RWPE2 (cell line): ENCODE measurements at regions not wholly inside any gene's neighbourhood (a gene's known extent, or its start where the extent isn't known, plus 50 kb on each side); places are given as distances from the start of the nearest gene placed in this dataset.

Experiments used
- ATAC-seq: fragments of 200-7000 bp; cut with Tn5 transposase; 3 replicates; pipeline ENCODE4 v1.9.1; 2021; ENCODE audit warnings: low read depth
- DNase-seq: peaks from one replicate; pipeline ENCODE4 v3.0.0-alpha.2; 2020; ENCODE audit warnings: low spot score
- H3K27ac ChIP-seq: fragments of 450-650 bp; 2 replicates; pipeline ENCODE4 v1.5.1; 2017; ENCODE audit warnings: mild to moderate bottlenecking; ENCODE audit not compliant: poor library complexity, severe bottlenecking
- H3K27me3 ChIP-seq: fragments of 250-450 bp; sonication (Bioruptor Pico); 2 replicates; pipeline ENCODE4 v1.5.1; 2021; ENCODE audit warnings: mild to moderate bottlenecking, moderate library complexity; ENCODE audit not compliant: insufficient read depth, poor library complexity, severe bottlenecking
- H3K36me3 ChIP-seq: fragments of 250-450 bp; sonication (Bioruptor Pico); 2 replicates; pipeline ENCODE4 v1.5.1; 2020; ENCODE audit warnings: low read depth, mild to moderate bottlenecking, moderate library complexity
- H3K4me1 ChIP-seq: fragments of 250-450 bp; sonication (Bioruptor Pico); 2 replicates; pipeline ENCODE4 v1.5.1; 2021; ENCODE audit warnings: mild to moderate bottlenecking, moderate library complexity; ENCODE audit not compliant: insufficient read depth, poor library complexity, severe bottlenecking
- H3K4me3 ChIP-seq: fragments of 250-450 bp; sonication (Bioruptor Pico); 2 replicates; pipeline ENCODE4 v1.5.1; 2021; ENCODE audit warnings: mild to moderate bottlenecking, moderate library complexity; ENCODE audit not compliant: severe bottlenecking
- H3K9me3 ChIP-seq: fragments of 250-450 bp; sonication (Bioruptor Pico); 2 replicates; pipeline ENCODE4 v1.5.1; 2021; ENCODE audit warnings: mild to moderate bottlenecking, moderate library complexity; ENCODE audit not compliant: severe bottlenecking
- CTCF ChIP-seq: fragments of 450-650 bp; IDR thresholded peaks from one replicate; pipeline ENCODE4 v1.5.1; 2017; ENCODE audit warnings: mild to moderate bottlenecking, moderate library complexity; ENCODE audit not compliant: poor library complexity, severe bottlenecking

GRCh38 chr2:236754271-236754944, 184.8 kb downstream of the ACKR3 start:
- H3K4me3 ChIP-seq: no peak overlapping the region
- H3K27ac ChIP-seq: no peak overlapping the region
- no peak for ATAC-seq
- H3K36me3 ChIP-seq: no peaks in the 10 kb centered on the region
- no peaks in the 10 kb centered on the region for H3K9me3 ChIP-seq
- H3K4me1 ChIP-seq: peaks cover 15% of the 10 kb centered on the region
- no peaks in the 10 kb centered on the region for H3K27me3 ChIP-seq
- DNase-seq: no peak
- no peak for TF ChIP-seq CTCF

GRCh38 chr2:236755278-236755840, 185.7 kb downstream of the ACKR3 start:
- H3K36me3 ChIP-seq: no peaks in the 10 kb centered on the region
- H3K9me3 ChIP-seq: no peaks in the 10 kb centered on the region
- no peaks in the 10 kb centered on the region for H3K27me3 ChIP-seq
- ATAC-seq: no peak
- H3K4me1 ChIP-seq: peaks cover 12% of the 10 kb centered on the region
- no peak overlapping the region for H3K4me3 ChIP-seq
- no peak for TF ChIP-seq CTCF
- DNase-seq: no peak
- H3K27ac ChIP-seq: no peak overlapping the region

- Histone ChIP-seq H3K9me3 (no peaks in the 10 kb centered on the region), H3K4me1 (peaks cover 12% of the 10 kb centered on the region), H3K4me3 (no peak overlapping the region), H3K27ac (no peak overlapping the region), H3K27me3 (no peaks in the 10 kb centered on the region), H3K36me3 (no peaks in the 10 kb centered on the region)
- no peak for TF ChIP-seq CTCF
- DNase-seq (no peak), ATAC-seq (no peak)
Observed at GRCh38 chr2:236758406-236758805, 188.8 kb downstream of the ACKR3 start.

- DNase-seq (no peak), ATAC-seq (no peak)
- Histone ChIP-seq H3K27me3 (no peaks in the 10 kb centered on the region), H3K4me1 (peaks cover 12% of the 10 kb centered on the region), H3K27ac (no peak overlapping the region), H3K4me3 (no peak overlapping the region), H3K36me3 (no peaks in the 10 kb centered on the region), H3K9me3 (no peaks in the 10 kb centered on the region)
- TF ChIP-seq CTCF: no peak
Observed at GRCh38 chr2:236760246-236760645, 190.6 kb downstream of the ACKR3 start.

- TF ChIP-seq CTCF: no peak
- DNase-seq (no peak), ATAC-seq (no peak)
- H3K36me3 ChIP-seq: no peaks in the 10 kb centered on the region
- no peak overlapping the region for H3K4me3 ChIP-seq
- H3K27ac ChIP-seq: no peak overlapping the region
- H3K4me1 ChIP-seq: peaks cover 12% of the 10 kb centered on the region
- H3K27me3 ChIP-seq: no peaks in the 10 kb centered on the region
- no peaks in the 10 kb centered on the region for H3K9me3 ChIP-seq
Observed at GRCh38 chr2:236761358-236761757, 191.7 kb downstream of the ACKR3 start.
